Left ventricle myocardium inferior (tissue), 1 donor: ENCODE measurements at regions not wholly inside any gene's neighbourhood (a gene's known extent, or its start where the extent isn't known, plus 50 kb on each side); places are given as distances from the start of the nearest gene placed in this dataset.
"Not testable (repeated sequence)": the region's sequence is repeated elsewhere in the genome, so short reads cannot be mapped to it uniquely, and the experiment has no call there.

ENCODE experiments used
- DNase-seq: peaks from one replicate; pipeline ENCODE4 v3.0.0-alpha.2; 2020
- H3K27ac ChIP-seq: fragments of 200-600 bp; replicated peaks from 2 replicates; pipeline ENCODE4 v1.8.0; 2021
- H3K27me3 ChIP-seq: fragments of 200-600 bp; 2 replicates; pipeline ENCODE4 v1.8.0; 2021; ENCODE audit warnings: low read depth
- H3K36me3 ChIP-seq: fragments of 200-600 bp; 2 replicates; pipeline ENCODE4 v1.8.0; 2021
- H3K4me1 ChIP-seq: fragments of 200-600 bp; 2 replicates; pipeline ENCODE4 v1.8.0; 2021
- H3K4me3 ChIP-seq: fragments of 200-600 bp; 2 replicates; pipeline ENCODE4 v1.8.0; 2021; ENCODE audit warnings: mild to moderate bottlenecking, moderate library complexity
- H3K9me3 ChIP-seq: fragments of 200-600 bp; replicated peaks from 2 replicates; pipeline ENCODE4 v1.8.0; 2021
- intact Hi-C: fragments of 100-400 bp; cut with micrococcal nuclease; formaldehyde crosslinking; loops from one replicate; pipeline ENCODE4 v1.11.0; 2022
- donor health status: DM: no; HTN: yes; CAD: no; lungs with severe emphysema.

- H3K27ac ChIP-seq, H3K36me3 ChIP-seq, H3K4me1 ChIP-seq, H3K9me3 ChIP-seq, intact Hi-C loops: not testable (repeated sequence)
- H3K4me3 ChIP-seq: peak overlapping the region; percentile 23
- H3K27me3 ChIP-seq: peaks cover 55% of the 10 kb centered on the region
- peak; percentile 18 for DNase-seq
Measured at GRCh38 chr13:18874875-18875789, 306.5 kb downstream of the TUBA3C start.

GRCh38 chr13:18870557-18870956, 311.1 kb downstream of the TUBA3C start:
- H3K4me1 ChIP-seq, H3K36me3 ChIP-seq, H3K9me3 ChIP-seq, DNase-seq, H3K4me3 ChIP-seq, intact Hi-C loops, H3K27ac ChIP-seq: not testable (repeated sequence)
- H3K27me3 ChIP-seq: peaks cover 30% of the 10 kb centered on the region

GRCh38 chr13:18869365-18869764, 312.3 kb downstream of the TUBA3C start:
- H3K4me3 ChIP-seq, H3K27ac ChIP-seq, H3K9me3 ChIP-seq, H3K36me3 ChIP-seq, DNase-seq, intact Hi-C loops, H3K4me1 ChIP-seq: not testable (repeated sequence)
- H3K27me3 ChIP-seq: peaks cover 22% of the 10 kb centered on the region

GRCh38 chr13:18837986-18838629, 343.5 kb downstream of the TUBA3C start:
- H3K36me3 ChIP-seq, DNase-seq, H3K27ac ChIP-seq, intact Hi-C loops, H3K9me3 ChIP-seq, H3K4me1 ChIP-seq, H3K4me3 ChIP-seq, H3K27me3 ChIP-seq: not testable (repeated sequence)

GRCh38 chr13:18837179-18837745, 344.4 kb downstream of the TUBA3C start:
- H3K36me3 ChIP-seq, DNase-seq, H3K9me3 ChIP-seq, H3K4me3 ChIP-seq, H3K4me1 ChIP-seq, intact Hi-C loops, H3K27me3 ChIP-seq, H3K27ac ChIP-seq: not testable (repeated sequence)

GRCh38 chr13:18836371-18837178, 345.0 kb downstream of the TUBA3C start:
- intact Hi-C loops, H3K27me3 ChIP-seq: not testable (repeated sequence)

GRCh38 chr13:18835754-18836153, 345.9 kb downstream of the TUBA3C start:
- intact Hi-C loops, H3K27me3 ChIP-seq, DNase-seq, H3K36me3 ChIP-seq, H3K9me3 ChIP-seq, H3K27ac ChIP-seq, H3K4me3 ChIP-seq, H3K4me1 ChIP-seq: not testable (repeated sequence)

More at GRCh38 chr13:18836371-18837178, 345.0 kb downstream of the TUBA3C start:
- H3K27ac ChIP-seq, DNase-seq, H3K4me3 ChIP-seq, H3K9me3 ChIP-seq, H3K36me3 ChIP-seq, H3K4me1 ChIP-seq: not testable (repeated sequence)

GRCh38 chr13:18824678-18825077, 356.9 kb downstream of the TUBA3C start:
- H3K4me3 ChIP-seq, H3K4me1 ChIP-seq, DNase-seq, H3K27ac ChIP-seq, intact Hi-C loops, H3K36me3 ChIP-seq, H3K9me3 ChIP-seq, H3K27me3 ChIP-seq: not testable (repeated sequence)

GRCh38 chr13:18822655-18823639, 358.7 kb downstream of the TUBA3C start:
- H3K9me3 ChIP-seq, H3K27me3 ChIP-seq, H3K36me3 ChIP-seq, intact Hi-C loops, DNase-seq, H3K27ac ChIP-seq, H3K4me1 ChIP-seq, H3K4me3 ChIP-seq: not testable (repeated sequence)

- intact Hi-C loops, DNase-seq, H3K27ac ChIP-seq, H3K36me3 ChIP-seq, H3K4me1 ChIP-seq, H3K4me3 ChIP-seq, H3K9me3 ChIP-seq, H3K27me3 ChIP-seq: not testable (repeated sequence)
Measured at GRCh38 chr13:18773988-18774387, 407.6 kb downstream of the TUBA3C start.

- H3K9me3 ChIP-seq, H3K36me3 ChIP-seq, H3K4me1 ChIP-seq, intact Hi-C loops, H3K4me3 ChIP-seq, H3K27ac ChIP-seq, H3K27me3 ChIP-seq, DNase-seq: not testable (repeated sequence)
Measured at GRCh38 chr13:18741696-18742095, 439.9 kb downstream of the TUBA3C start.
